ENCODE measurements at regions not wholly inside any gene's neighbourhood (a gene's known extent, or its start where the extent isn't known, plus 50 kb on each side); places are given as distances from the start of the nearest gene placed in this dataset.

- TF ChIP-seq EZH2 (IDR thresholded peaks at IDR 0.05; ENCODE audit: borderline replicate concordance, insufficient read depth, low read length, poor library complexity, severe bottlenecking) (no peak), SMC3 (conservative IDR thresholded peaks at IDR 0.05; ENCODE audit: poor library complexity) (no peak), CTCF (IDR thresholded peaks at IDR 0.05; ENCODE audit: poor library complexity, severe bottlenecking) (no peak), RAD21 (conservative IDR thresholded peaks at IDR 0.05) (no peak), EP300 (conservative IDR thresholded peaks at IDR 0.05; ENCODE audit: poor library complexity, severe bottlenecking) (no peak), POLR2AphosphoS5 (IDR thresholded peaks at IDR 0.05) (no peak)
These were observed 406.8 kb downstream of the BRINP1 start for GRCh38 chr9:118962426-118962825.

Measured in neural cell (in vitro differentiated cells).